G401 (cell line): ENCODE measurements at regions not wholly inside any gene's neighbourhood (a gene's known extent, or its start where the extent isn't known, plus 50 kb on each side); places are given as distances from the start of the nearest gene placed in this dataset.

Experiments
- DNase-seq: peaks from one replicate; pipeline ENCODE4 v3.0.0-alpha.2; 2015; ENCODE audit warnings: low spot score
- in situ Hi-C: cut with HindIII; loops from 2 replicates; pipeline ENCODE4 v1.10.0; 2016; ENCODE audit warnings: low sequenced_read_pairs, mixed read lengths

- DNase-seq = no peak
- in situ Hi-C loops = no loop called here
Measured at GRCh38 chrX:39756086-39756883, 341.5 kb downstream of the BCOR start.

- in situ Hi-C loops = no loop called here
- no peak for DNase-seq
Measured at GRCh38 chrX:39757971-39758370, 339.8 kb downstream of the BCOR start.

- DNase-seq = no peak
- in situ Hi-C loops = no loop called here
Measured at GRCh38 chrX:39758791-39759525, 338.8 kb downstream of the BCOR start.

GRCh38 chrX:39759526-39760224 lies 338.1 kb downstream of the BCOR start:
- in situ Hi-C loops = no loop called here

GRCh38 chrX:39760930-39761329 lies 336.8 kb downstream of the BCOR start:
- in situ Hi-C loops = no loop called here
- no peak for DNase-seq

More at GRCh38 chrX:39759526-39760224, 338.1 kb downstream of the BCOR start:
- no peak for DNase-seq

- in situ Hi-C loops = no loop called here
- no peak for DNase-seq
Measured at GRCh38 chrX:39762266-39762841, 335.4 kb downstream of the BCOR start.

GRCh38 chrX:39764441-39764914 lies 333.3 kb downstream of the BCOR start:
- no peak for DNase-seq
- in situ Hi-C loops = no loop called here

GRCh38 chrX:39765327-39765726 lies 332.4 kb downstream of the BCOR start:
- DNase-seq = no peak
- in situ Hi-C loops = no loop called here

GRCh38 chrX:39766085-39766726 lies 331.6 kb downstream of the BCOR start:
- in situ Hi-C loops = no loop called here
- no peak for DNase-seq

GRCh38 chrX:39766855-39767254 lies 330.9 kb downstream of the BCOR start:
- in situ Hi-C loops = no loop called here
- DNase-seq = no peak

- DNase-seq = no peak
- in situ Hi-C loops = no loop called here
Measured at GRCh38 chrX:39767446-39767845, 330.3 kb downstream of the BCOR start.

GRCh38 chrX:39769748-39770147 lies 328.0 kb downstream of the BCOR start:
- DNase-seq = no peak
- in situ Hi-C loops = no loop called here

GRCh38 chrX:39771089-39771488 lies 326.7 kb downstream of the BCOR start:
- in situ Hi-C loops = no loop called here

GRCh38 chrX:39772057-39772832 lies 325.5 kb downstream of the BCOR start:
- in situ Hi-C loops = no loop called here

More at GRCh38 chrX:39771089-39771488, 326.7 kb downstream of the BCOR start:
- no peak for DNase-seq

GRCh38 chrX:39773150-39773549 lies 324.6 kb downstream of the BCOR start:
- in situ Hi-C loops = no loop called here
- DNase-seq = no peak

More at GRCh38 chrX:39772057-39772832, 325.5 kb downstream of the BCOR start:
- DNase-seq = no peak

- in situ Hi-C loops = no loop called here
- DNase-seq = no peak
Measured at GRCh38 chrX:39773923-39774773, 323.6 kb downstream of the BCOR start.

- DNase-seq = no peak
- in situ Hi-C loops = no loop called here
Measured at GRCh38 chrX:39774774-39775328, 322.9 kb downstream of the BCOR start.
